ENCODE measurements at regions not wholly inside any gene's neighbourhood (a gene's known extent, or its start where the extent isn't known, plus 50 kb on each side); places are given as distances from the start of the nearest gene placed in this dataset.

DNA sequence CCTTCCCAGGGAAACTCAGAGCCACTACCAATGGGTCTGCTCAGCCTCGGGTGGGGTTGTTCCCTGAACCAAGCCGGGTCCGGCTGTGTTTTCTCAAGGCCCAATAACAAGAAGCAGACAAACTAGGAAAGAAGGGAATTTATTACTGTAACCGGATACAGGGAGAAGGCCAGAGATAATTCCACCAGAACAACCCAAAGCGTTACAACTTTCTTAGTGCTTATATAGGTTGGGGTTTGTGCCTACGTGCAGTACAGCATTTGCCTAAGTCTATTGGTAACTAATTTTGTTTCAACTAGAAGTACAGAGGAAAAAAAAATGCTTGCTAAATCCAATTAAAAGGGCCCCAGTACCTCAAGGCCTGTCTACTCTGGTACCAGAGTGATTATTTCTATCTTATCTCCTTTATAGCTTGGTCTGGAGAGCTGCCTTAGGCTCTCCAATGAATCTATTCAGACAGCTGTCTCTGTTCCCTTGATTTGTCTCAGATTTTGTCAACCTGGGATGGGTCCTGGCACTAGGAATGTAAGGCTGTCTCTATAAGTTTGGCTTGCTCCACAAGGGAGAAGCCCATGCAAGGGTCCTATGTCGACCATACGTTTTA lies 57.3 kb upstream of the CCDC190 start:
- TF ChIP-seq SRF (IDR thresholded peaks at IDR 0.05; ENCODE audit: low read depth, low read length) (no peak), EZH2 (IDR thresholded peaks at IDR 0.05; ENCODE audit: low read depth, low read length, severe bottlenecking) (no peak), KDM1A (IDR thresholded peaks at IDR 0.05; ENCODE audit: borderline replicate concordance, low read length) (no peak), CTCF (IDR thresholded peaks at IDR 0.05; ENCODE audit: control extremely low read depth in 1 of 3, insufficient read depth in 1 of 3, low read depth in 1 of 3, low read length in 3 of 3) (no peak), CEBPB (IDR thresholded peaks at IDR 0.05; ENCODE audit: low read depth, low read length) (no peak), GABPA (IDR thresholded peaks at IDR 0.05; ENCODE audit: borderline replicate concordance, insufficient read depth, low read length) (no peak), MAX (IDR thresholded peaks at IDR 0.05) (no peak), POU5F1 (IDR thresholded peaks at IDR 0.05; ENCODE audit: low read depth, low read length) (no peak), TEAD4 (IDR thresholded peaks at IDR 0.05; ENCODE audit: low read depth, low read length) (no peak), POLR2A (IDR thresholded peaks at IDR 0.05; ENCODE audit: control extremely low read depth in 1 of 2, low read depth in 2 of 2, low read length in 2 of 2) (no peak), JUN (IDR thresholded peaks at IDR 0.05; ENCODE audit: low read depth, low read length) (no peak)
- TF ChIP-seq, protein P1, sequence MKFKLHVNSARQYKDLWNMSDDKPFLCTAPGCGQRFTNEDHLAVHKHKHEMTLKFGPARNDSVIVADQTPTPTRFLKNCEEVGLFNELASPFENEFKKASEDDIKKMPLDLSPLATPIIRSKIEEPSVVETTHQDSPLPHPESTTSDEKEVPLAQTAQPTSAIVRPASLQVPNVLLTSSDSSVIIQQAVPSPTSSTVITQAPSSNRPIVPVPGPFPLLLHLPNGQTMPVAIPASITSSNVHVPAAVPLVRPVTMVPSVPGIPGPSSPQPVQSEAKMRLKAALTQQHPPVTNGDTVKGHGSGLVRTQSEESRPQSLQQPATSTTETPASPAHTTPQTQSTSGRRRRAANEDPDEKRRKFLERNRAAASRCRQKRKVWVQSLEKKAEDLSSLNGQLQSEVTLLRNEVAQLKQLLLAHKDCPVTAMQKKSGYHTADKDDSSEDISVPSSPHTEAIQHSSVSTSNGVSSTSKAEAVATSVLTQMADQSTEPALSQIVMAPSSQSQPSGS (IDR thresholded peaks at IDR 0.05; ENCODE audit: low read length), result no peak
